ENCODE measurements at regions not wholly inside any gene's neighbourhood (a gene's known extent, or its start where the extent isn't known, plus 50 kb on each side); places are given as distances from the start of the nearest gene placed in this dataset.

DNA sequence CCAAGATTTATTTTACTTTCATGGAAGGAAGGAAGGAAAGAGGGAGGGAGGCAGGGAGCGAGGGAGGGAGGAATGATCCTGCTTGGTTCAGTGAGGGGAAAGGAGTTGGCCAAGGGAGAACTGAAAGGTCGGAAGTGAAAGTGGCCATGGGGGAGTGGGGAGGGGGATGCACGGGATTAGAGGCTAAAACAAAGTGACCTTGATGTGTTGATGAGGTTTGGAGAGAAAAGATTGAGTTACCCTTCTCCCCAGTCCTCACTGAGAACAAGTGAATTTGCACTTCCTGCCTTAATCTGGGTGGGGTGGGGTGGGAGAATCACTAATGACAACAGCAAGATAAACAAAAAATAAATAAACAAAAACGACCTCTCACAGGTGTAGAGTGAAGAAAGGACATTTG lies 212.0 kb upstream of the TLE3 start:
- no peak for TF ChIP-seq JUND (IDR thresholded peaks at IDR 0.05; ENCODE audit: low read depth)
- no peak for DNase-seq (ENCODE audit: low read depth in 1 of 2, low spot score in 1 of 2)
- in situ Hi-C loops (cut with HindIII; ENCODE audit: low pct_unique_long_range_greater_than_20kb, low sequenced_read_pairs): no loop called here

DNA sequence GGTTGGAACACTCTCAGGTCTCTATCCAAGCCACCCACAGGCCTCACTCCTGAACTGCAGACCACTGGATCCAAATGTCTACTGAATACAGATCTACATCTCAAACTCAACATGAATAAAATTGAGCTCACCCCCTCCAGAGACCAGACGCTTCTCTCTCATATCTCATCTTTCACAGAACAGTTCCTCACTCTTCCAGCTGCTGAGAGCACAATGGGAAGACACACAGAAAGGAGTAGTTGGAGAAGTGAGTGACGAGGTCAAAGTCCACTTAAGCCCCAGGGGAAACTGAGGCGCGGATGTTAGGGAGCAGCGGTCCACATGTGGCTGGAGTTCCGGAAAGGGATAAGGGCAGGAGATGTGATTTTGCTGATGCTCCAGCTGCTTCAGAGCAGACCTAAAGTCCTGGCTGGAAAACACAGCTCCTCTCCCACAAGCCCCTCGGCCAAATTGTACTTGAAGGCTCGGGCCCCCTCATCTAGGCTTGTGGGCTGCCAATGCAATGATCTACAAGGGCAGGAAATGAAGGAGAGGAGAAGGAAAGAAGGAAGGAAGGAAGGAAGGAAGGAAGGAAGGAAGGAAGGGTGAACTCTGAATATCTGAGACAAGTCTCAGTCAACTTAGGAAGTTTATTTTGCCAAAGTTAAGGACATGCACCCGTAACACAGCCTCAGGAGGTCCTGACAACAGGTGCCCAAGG lies 211.2 kb upstream of the TLE3 start:
- no peak for DNase-seq (ENCODE audit: low read depth in 1 of 2, low spot score in 1 of 2)

DNA sequence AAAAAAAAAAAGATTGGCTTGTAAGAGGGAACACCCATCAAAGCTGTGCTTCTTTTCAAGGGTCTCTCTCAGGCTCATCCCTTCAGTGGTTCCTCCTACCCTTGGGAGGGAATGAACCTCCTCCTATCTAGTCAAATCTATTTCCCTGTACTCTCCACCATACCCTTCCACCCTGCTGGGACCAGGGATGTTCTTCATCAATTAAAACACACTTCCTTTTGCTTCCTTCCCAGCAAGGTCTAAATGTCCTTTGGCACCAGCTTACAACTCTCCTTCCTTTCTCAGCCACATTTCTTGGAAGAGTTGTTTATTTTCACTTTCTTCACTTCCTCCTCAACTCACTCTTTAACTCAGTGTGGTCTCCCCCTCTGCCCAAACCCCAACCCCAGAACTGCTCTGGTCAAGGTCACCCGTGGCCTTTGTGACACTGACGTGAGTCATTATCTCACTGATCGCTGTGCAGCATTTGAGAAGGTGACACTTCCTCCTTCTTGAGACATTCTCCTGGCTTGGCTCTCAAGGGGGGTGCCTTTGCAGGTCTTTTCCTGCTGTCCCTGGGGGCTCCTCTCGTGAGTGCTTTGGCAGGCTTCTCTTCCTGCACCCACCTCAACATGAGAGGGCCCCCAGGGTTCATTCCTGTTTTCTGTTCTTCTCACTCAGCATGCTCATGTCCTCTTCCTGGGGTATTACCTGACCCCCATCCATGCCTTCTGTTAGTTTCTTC lies 210.5 kb upstream of the TLE3 start:
- in situ Hi-C loops (cut with HindIII; ENCODE audit: low pct_unique_long_range_greater_than_20kb, low sequenced_read_pairs): no loop called here
- DNase-seq (ENCODE audit: low read depth in 1 of 2, low spot score in 1 of 2): no peak
- no peak for TF ChIP-seq JUND (IDR thresholded peaks at IDR 0.05; ENCODE audit: low read depth)

More for the DNA sequence above, 211.2 kb upstream of the TLE3 start:
- in situ Hi-C loops (cut with HindIII; ENCODE audit: low pct_unique_long_range_greater_than_20kb, low sequenced_read_pairs): no loop called here
- TF ChIP-seq JUND (IDR thresholded peaks at IDR 0.05; ENCODE audit: low read depth): no peak

DNA sequence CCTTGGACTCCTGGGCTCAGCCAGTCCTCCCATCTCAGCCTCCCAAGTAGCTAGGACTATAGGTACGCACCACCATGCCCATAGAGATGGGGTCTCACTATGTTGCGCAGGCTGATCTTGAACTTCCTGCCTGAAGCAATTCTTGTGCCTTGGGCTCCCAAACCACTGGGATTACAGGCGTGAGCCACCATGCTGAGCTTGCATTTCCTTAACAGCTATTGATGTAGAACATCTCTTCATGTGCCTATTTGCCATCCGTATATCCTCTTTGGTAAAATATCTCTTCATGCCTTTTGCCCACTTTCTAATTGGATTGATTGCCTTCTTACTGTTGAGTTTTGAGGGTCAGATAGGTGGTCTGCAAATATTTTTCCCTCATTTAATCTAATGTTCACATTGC lies 208.9 kb upstream of the TLE3 start:
- no peak for TF ChIP-seq JUND (IDR thresholded peaks at IDR 0.05; ENCODE audit: low read depth)
- in situ Hi-C loops (cut with HindIII; ENCODE audit: low pct_unique_long_range_greater_than_20kb, low sequenced_read_pairs): no loop called here
- no peak for DNase-seq (ENCODE audit: low read depth in 1 of 2, low spot score in 1 of 2)

DNA sequence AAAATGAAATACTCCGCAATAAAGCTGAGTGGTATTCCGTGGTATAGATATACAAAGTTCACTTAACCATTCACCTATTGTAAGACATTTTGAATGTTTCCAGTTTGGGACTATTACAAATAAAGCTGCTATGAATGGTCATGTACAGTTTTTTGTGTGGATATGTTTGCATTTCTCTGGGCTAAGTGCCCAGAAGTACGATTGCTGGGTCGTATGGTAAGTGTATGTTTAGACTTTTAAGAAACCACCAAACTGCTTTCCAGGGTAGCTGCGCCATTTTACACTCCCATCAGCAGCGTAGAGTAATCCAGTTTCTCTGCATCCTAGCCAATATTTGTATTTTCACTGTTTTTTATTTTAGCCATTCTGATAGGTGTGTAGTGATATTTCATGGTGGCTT lies 208.4 kb upstream of the TLE3 start:
- no peak for DNase-seq (ENCODE audit: low read depth in 1 of 2, low spot score in 1 of 2)
- in situ Hi-C loops (cut with HindIII; ENCODE audit: low pct_unique_long_range_greater_than_20kb, low sequenced_read_pairs): no loop called here
- no peak for TF ChIP-seq JUND (IDR thresholded peaks at IDR 0.05; ENCODE audit: low read depth)

DNA sequence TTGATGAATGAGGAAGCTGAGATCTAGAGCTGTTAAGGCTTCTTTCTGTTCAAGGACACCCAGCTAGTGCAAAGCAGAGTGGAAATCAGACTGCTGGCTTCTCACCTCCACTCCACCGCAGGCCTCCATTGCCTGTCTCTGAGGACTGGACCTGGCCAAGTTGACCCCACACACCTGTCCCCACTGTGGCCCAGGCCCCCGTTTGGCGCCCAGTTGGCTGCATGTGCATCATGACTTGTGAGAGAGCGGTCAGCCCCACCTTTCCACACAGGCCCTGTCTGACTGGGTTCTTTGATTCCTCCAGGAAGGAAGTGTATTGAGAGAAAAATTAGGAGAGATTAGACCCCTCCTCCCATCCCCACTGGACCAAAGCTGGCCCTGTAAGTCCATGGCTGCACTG lies 206.3 kb upstream of the TLE3 start:
- no peak for DNase-seq (ENCODE audit: low read depth in 1 of 2, low spot score in 1 of 2)
- no peak for TF ChIP-seq JUND (IDR thresholded peaks at IDR 0.05; ENCODE audit: low read depth)
- in situ Hi-C loops (cut with HindIII; ENCODE audit: low pct_unique_long_range_greater_than_20kb, low sequenced_read_pairs): no loop called here

DNA sequence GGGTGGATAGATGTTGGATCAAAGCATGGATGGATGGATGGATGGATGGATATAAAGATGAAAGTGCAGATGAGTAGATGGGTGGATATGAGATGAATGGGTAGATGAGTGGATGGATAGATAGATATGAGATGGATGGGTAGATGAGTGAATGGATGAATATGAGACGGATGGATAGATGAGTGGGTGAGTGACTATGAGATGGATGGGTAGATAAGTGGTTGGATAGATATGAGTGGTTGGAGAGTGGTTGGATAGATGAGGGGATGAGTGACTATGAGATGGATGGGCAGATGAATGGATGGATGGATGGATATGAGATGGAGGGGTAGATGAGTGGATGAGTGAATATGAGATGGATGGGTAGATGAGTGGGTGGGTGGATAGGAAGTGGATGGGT lies 204.6 kb upstream of the TLE3 start:
- in situ Hi-C loops (cut with HindIII; ENCODE audit: low pct_unique_long_range_greater_than_20kb, low sequenced_read_pairs): no loop called here
- no peak for DNase-seq (ENCODE audit: low read depth in 1 of 2, low spot score in 1 of 2)
- TF ChIP-seq JUND (IDR thresholded peaks at IDR 0.05; ENCODE audit: low read depth): no peak

DNA sequence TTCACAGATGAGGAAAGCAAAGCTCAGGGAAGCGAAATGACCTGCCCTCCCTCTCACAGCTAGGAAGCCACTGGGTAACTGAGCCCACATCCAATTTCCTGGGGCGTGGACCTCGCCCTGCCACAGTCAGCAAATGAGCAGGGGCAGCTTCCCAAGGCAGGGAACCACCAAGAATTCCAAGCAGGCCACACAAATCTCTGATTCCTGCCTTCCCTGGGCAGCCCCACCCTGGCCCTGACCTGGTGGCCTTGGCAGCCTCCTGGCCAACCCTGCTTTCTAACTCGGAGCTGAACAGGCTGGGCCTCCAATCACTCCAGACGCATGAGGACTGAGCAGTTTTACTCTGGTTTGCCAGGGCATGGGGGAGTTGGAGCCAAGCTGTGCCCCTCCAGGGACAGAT lies 203.7 kb upstream of the TLE3 start:
- DNase-seq (ENCODE audit: low read depth in 1 of 2, low spot score in 1 of 2): no peak
- in situ Hi-C loops (cut with HindIII; ENCODE audit: low pct_unique_long_range_greater_than_20kb, low sequenced_read_pairs): no loop called here
- TF ChIP-seq JUND (IDR thresholded peaks at IDR 0.05; ENCODE audit: low read depth): no peak

DNA sequence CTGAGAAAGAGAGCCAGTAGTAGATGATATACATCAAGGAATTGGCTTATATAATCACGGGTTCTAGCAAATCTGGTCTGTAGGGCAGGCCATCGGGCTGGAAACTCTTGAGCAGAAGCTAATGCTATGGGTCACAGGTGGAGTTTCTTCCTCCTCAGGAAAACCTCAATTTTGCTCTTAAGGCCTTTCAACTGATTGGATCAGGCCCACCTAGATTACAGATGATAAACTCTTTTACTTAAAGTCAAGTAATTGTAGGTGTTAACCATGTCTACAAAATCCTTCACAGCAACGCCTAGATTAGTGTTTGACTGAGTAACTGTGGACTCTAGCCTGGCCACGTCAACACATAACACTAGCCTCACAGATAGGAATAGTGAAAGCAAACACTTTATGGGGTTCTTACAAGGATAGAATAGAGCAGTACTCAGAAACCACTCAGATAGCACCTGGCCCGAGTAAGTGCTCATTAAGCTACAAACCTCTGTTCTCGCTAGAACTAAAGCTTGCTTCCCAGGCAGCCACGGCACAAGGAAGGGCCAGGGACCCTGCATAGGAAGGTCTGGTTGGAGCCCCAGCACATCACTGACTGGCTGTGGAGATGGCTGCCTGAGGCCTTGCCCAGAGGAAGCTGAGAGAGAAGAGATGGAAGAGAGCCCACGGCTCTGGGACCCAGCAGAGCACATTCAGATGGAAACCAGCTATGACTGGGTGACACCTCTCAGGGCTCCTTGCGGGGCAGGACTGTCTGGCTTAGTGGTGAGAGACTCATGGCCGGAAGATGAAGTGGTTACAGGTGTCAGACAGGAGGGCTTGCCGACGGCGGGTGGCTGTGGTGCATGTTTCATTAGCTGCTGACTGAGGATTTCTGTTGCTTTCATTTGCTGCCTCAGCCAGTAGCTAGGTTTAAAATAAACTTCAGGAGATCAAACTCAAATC lies 202.5 kb upstream of the TLE3 start:
- no peak for DNase-seq (ENCODE audit: low read depth in 1 of 2, low spot score in 1 of 2)
- no peak for TF ChIP-seq JUND (IDR thresholded peaks at IDR 0.05; ENCODE audit: low read depth)
- in situ Hi-C loops (cut with HindIII; ENCODE audit: low pct_unique_long_range_greater_than_20kb, low sequenced_read_pairs): no loop called here

DNA sequence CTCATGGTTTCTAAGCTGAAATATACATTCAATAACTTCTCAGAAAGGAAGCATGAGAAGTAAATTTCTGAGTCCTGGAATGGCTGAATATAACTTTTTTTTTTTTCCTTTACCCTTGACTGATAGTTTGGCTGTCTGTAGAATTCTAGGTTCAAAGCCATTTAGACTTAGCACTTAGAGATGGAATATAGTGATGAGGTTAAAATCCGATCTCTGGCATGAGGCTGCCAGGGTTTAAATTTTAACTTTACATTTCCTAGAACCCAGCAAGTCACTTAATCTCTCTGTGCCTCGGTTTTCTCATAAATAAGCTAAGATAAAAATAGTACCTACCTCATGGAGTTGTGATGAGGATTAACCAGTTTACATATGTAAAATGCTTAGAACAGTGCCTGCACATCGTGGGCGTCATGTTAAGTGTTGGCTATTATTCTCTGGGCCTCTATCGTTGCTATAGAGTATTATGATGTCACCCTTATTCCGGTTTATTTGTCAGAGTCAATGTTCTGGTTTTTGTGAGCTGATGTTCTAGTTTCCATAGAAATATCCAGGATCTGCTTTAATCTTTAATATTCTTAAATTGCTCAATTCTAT lies 199.8 kb upstream of the TLE3 start:
- TF ChIP-seq JUND (IDR thresholded peaks at IDR 0.05; ENCODE audit: low read depth): no peak
- in situ Hi-C loops (cut with HindIII; ENCODE audit: low pct_unique_long_range_greater_than_20kb, low sequenced_read_pairs): no loop called here
- DNase-seq (ENCODE audit: low read depth in 1 of 2, low spot score in 1 of 2): no peak

DNA sequence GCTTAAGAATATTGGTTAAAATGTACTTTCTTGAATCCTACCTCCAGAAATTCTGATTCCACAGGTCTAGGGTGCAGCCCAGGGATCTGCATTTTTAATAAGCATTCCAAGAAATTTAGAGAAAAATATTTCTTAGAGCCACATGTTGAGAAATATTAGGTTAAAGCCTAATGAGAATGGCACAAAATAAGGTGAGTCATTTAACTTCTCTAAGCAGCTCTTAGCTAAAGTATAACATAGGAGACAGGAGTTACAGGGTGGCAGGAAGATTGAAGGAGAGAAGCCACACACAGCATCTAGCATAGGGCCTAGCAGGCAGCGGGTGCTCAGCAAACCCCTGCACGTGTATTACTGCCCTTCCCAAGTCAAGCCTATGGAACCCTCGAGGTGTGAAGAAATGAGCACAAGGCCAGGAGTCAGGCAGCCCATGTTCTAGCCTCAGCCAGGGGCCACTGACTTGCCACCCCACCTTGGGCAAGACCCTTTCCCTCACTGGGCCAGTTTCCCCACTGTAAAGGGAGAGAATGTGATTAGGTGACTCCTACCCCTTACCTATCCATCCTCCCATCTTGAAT lies 197.1 kb upstream of the TLE3 start:
- TF ChIP-seq JUND (IDR thresholded peaks at IDR 0.05; ENCODE audit: low read depth): no peak
- DNase-seq (ENCODE audit: low read depth in 1 of 2, low spot score in 1 of 2): no peak
- in situ Hi-C loops (cut with HindIII; ENCODE audit: low pct_unique_long_range_greater_than_20kb, low sequenced_read_pairs): no loop called here
